ENCODE measurements at regions not wholly inside any gene's neighbourhood (a gene's known extent, or its start where the extent isn't known, plus 50 kb on each side); places are given as distances from the start of the nearest gene placed in this dataset.
"Not testable (repeated sequence)": the region's sequence is repeated elsewhere in the genome, so short reads cannot be mapped to it uniquely, and the experiment has no call there.

GRCh38 chr6:146984251-146984924 is 219.8 kb upstream of the STXBP5 start:
- DNase-seq (ENCODE audit: low read depth, low spot score), result no peak

GRCh38 chr6:146985111-146985510 is 219.1 kb upstream of the STXBP5 start:
- DNase-seq (ENCODE audit: low read depth, low spot score), result no peak

- no peak for DNase-seq (ENCODE audit: low read depth, low spot score)
Measured at GRCh38 chr6:146985966-146986365, 218.3 kb upstream of the STXBP5 start.

- DNase-seq (ENCODE audit: low read depth, low spot score), result not testable (repeated sequence)
Measured at GRCh38 chr6:146987938-146988337, 216.3 kb upstream of the STXBP5 start.

GRCh38 chr6:146989860-146990259 is 214.4 kb upstream of the STXBP5 start:
- no peak for DNase-seq (ENCODE audit: low read depth, low spot score)

- DNase-seq (ENCODE audit: low read depth, low spot score), result no peak
Measured at GRCh38 chr6:146990284-146990683, 213.9 kb upstream of the STXBP5 start.

- DNase-seq (ENCODE audit: low read depth, low spot score), result no peak
Measured at GRCh38 chr6:146990821-146991798, 213.1 kb upstream of the STXBP5 start.

GRCh38 chr6:146997062-146997461 is 207.2 kb upstream of the STXBP5 start:
- no peak for DNase-seq (ENCODE audit: low read depth, low spot score)

GRCh38 chr6:146999766-147000165 is 204.5 kb upstream of the STXBP5 start:
- DNase-seq (ENCODE audit: low read depth, low spot score), result no peak

GRCh38 chr6:147000545-147001488 is 203.4 kb upstream of the STXBP5 start:
- no peak for DNase-seq (ENCODE audit: low read depth, low spot score)

GRCh38 chr6:147001621-147002020 is 202.6 kb upstream of the STXBP5 start:
- DNase-seq (ENCODE audit: low read depth, low spot score), result no peak

GRCh38 chr6:147003186-147003585 is 201.0 kb upstream of the STXBP5 start:
- DNase-seq (ENCODE audit: low read depth, low spot score), result no peak

GRCh38 chr6:147005499-147005898 is 198.7 kb upstream of the STXBP5 start:
- DNase-seq (ENCODE audit: low read depth, low spot score), result no peak

GRCh38 chr6:147007441-147007840 is 196.8 kb upstream of the STXBP5 start:
- DNase-seq (ENCODE audit: low read depth, low spot score), result no peak

GRCh38 chr6:147009358-147009757 is 194.9 kb upstream of the STXBP5 start:
- no peak for DNase-seq (ENCODE audit: low read depth, low spot score)

- no peak for DNase-seq (ENCODE audit: low read depth, low spot score)
Measured at GRCh38 chr6:147015674-147016073, 188.5 kb upstream of the STXBP5 start.

GRCh38 chr6:147016440-147016839 is 187.8 kb upstream of the STXBP5 start:
- DNase-seq (ENCODE audit: low read depth, low spot score), result no peak

GRCh38 chr6:147017153-147017552 is 187.1 kb upstream of the STXBP5 start:
- DNase-seq (ENCODE audit: low read depth, low spot score), result no peak

GRCh38 chr6:147019001-147019400 is 185.2 kb upstream of the STXBP5 start:
- DNase-seq (ENCODE audit: low read depth, low spot score), result no peak

GRCh38 chr6:147022041-147022440 is 182.2 kb upstream of the STXBP5 start:
- DNase-seq (ENCODE audit: low read depth, low spot score), result no peak

GRCh38 chr6:147023148-147023547 is 181.1 kb upstream of the STXBP5 start:
- no peak for DNase-seq (ENCODE audit: low read depth, low spot score)

GRCh38 chr6:147023581-147023980 is 180.6 kb upstream of the STXBP5 start:
- no peak for DNase-seq (ENCODE audit: low read depth, low spot score)
